GF-D8 (cell line): ENCODE measurements at regions not wholly inside any gene's neighbourhood (a gene's known extent, or its start where the extent isn't known, plus 50 kb on each side); places are given as distances from the start of the nearest gene placed in this dataset.

Experiments
- DNase-seq: peaks from one replicate; lab custom pipeline; 2025; lab: John Stamatoyannopoulos, UW

- DNase-seq = no peak
Observed at GRCh38 chr5:29811914-29812679, 1381.4 kb upstream of the CDH6 start.

DNA sequence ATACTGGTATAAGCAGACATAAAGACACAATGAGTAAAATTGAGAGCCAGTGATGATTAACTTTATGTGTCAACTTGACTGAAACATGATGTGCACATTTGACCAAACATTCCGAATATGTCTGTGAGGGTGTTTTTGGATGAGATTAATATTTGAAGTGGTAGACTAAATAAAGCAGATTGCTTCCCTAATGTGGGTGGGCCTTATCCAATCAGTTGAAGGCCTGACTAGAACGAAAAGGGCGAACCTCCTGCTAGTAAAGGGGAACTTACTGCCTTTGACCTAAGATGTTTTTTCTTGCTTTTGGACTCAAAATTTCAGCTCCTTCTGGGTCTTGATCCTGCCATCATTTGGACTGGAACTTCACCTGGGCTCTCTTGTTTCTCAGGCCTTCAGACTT lies 1387.7 kb upstream of the CDH6 start:
- no peak for DNase-seq

- DNase-seq = no peak
Observed at GRCh38 chr5:29800752-29801151, 1392.7 kb upstream of the CDH6 start.

GRCh38 chr5:29796013-29796412 lies 1397.5 kb upstream of the CDH6 start:
- DNase-seq = no peak

DNA sequence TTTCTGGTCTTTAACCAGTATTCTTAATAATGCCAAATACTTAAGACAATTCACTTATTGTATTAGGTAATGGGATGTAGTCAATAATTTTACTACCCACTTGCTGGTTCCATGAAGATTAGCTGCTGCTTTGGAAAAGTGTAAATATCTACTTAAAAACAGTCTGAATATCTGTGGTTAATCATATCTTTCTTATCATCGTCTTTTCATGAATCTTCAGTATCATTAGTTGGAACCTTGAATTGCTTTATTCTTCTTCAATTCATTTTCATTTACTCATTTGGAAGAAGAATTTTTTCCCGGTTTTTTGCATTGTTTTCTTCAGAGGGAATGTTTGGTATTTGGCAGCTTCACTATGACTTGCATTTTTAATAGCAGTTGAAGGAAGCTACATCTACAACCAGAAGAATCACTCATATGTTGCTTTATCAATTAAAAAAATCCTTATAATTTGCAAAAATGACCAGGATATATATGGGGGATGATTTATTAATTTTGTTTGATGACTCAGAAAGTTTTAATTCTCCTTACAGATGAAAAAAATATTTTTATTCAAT lies 1398.3 kb upstream of the CDH6 start:
- no peak for DNase-seq

DNA sequence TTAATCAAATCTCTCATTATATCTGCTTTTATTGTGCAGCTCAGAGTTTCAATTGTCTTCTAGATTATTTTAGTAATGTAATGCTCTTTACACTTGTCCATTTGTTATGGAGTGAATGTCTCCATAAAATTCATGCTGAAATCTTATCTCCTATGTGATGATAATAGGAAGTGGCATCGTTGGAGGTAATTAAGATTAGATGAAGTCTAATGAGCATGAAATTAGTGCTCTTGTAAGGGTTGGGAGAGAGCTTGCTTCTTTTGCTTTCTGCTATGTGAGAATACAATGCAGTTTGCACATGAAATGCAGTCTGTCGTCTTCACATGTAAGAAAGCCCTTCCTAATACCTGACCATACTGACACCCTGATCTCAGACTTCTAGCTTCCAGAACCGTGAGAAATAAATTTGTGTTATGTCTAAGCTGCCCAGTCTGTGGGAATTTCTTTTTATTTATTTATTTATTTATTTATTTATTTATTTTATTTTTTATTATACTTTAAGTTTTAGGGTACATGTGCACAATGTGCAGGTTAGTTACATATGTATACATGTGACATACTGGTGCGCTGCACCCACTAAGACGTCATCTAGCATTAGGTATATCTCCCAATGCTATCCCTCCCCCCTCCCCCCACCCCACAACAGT lies 1399.2 kb upstream of the CDH6 start:
- DNase-seq = no peak

GRCh38 chr5:29790281-29790680 lies 1403.2 kb upstream of the CDH6 start:
- DNase-seq = no peak

GRCh38 chr5:29780401-29780800 lies 1413.1 kb upstream of the CDH6 start:
- DNase-seq = no peak

DNA sequence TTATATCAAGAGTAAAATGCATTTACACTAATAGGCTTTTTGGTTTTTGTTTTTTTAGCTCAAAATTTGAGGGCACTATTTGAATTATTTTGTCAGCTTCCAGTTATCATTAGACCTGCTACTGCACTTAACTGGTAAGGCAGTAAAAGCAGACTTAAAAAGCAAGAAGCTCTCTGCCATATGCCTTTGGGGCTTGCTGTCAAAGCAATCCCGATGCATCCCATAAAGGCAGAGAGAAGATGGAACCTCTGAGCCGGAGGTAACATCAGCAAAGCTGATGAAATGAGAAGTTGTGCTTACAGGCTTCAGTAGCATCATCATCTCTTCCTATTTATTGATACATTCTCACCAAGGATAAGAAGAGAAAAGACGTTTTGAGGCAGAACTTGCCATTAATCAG lies 1414.3 kb upstream of the CDH6 start:
- DNase-seq = no peak

DNA sequence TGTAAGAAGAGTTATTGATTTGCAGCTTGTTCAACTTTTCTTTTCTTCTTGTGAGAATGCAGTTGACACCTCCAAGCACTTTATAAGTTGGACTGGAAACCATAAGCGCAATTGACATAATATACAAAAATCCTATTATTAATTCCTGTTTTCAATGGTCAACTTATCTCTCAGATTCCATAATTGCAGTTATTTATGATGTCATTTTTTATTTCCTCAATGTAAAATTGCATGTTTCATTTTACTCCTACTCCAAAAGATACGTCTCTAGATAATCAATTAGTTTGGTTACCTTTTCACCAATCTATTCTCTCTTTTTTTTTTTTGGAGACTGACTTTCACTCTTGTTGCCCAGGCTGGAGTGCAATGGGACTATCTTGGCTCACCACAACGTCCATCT lies 1416.1 kb upstream of the CDH6 start:
- no peak for DNase-seq

GRCh38 chr5:29770936-29771335 lies 1422.5 kb upstream of the CDH6 start:
- no peak for DNase-seq

GRCh38 chr5:29769474-29769873 lies 1424.0 kb upstream of the CDH6 start:
- no peak for DNase-seq

DNA sequence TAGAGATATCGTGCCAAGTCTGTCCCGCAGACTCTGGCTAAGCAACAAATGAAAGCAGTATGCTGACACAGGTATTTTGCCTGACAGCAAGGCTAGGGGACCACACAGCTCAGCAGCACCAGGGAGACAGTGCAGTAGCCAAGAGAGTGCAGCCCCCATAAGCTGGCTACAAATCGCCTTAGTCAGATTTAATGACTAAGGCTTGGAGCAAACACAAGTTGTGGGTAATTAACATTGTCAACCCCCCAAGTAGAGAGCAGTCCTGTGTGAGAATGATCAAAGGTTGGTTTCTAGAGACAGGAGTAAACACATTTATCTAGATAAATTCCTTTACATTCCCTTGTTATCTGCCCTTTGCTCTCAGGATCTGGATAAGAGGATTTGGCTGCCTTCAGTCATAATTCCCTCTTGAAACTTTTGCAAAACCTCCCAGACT lies 1434.5 kb upstream of the CDH6 start:
- DNase-seq = no peak

DNA sequence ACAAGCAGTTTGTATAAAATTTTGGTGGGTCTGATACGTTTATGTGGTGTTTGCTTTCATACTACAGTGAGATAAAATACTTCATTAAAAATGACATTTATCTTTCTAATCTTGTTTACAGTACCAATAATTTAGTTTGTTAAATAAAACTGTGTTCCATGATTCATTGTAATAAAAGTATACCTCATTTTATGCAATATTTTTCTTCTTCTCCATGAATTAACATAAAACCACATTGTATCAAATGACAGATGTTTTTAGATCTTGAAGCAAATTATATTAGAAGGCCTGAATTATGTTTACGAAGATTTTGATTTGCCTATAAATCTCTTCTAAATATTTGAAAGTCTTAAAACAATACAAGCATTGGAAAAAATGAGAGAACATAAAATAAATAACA lies 1443.0 kb upstream of the CDH6 start:
- no peak for DNase-seq

DNA sequence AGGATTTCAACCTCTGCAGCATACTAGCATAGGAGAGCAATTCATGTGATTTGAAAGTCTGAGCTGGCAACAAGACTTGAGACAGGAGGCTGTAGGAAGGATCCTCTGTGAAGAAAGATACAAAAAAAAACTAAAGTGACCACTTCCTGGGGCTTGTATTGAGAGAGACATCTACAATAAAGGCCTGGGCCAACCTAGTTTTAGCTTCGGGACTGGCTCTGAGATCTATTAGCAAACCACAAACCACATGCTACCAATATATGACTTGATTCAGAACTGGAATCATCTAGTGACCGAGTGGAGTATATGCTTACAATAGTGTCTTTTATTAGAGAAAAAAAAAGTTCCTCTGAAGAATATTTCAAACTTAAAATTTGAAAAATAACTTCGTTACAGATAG lies 1448.9 kb upstream of the CDH6 start:
- no peak for DNase-seq

DNA sequence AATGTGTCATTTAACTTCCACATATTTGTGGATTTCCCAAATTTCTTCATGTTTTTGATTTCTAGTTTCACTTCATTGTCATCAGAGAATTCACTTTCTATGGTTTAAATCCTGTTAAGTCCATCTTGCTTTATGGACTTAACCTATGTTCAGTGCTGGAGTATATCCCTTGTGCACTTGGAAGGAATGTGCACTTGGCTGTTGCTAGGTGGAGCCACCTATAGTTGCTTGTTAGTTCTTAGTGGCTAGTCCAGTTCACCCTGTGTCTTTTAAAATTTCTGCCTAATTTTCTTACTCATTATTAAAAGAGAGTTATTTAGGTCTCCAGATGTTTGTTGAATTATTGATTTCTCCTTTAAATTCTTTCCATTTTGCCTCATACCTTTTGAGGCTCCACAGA lies 1472.5 kb upstream of the CDH6 start:
- DNase-seq = no peak

DNA sequence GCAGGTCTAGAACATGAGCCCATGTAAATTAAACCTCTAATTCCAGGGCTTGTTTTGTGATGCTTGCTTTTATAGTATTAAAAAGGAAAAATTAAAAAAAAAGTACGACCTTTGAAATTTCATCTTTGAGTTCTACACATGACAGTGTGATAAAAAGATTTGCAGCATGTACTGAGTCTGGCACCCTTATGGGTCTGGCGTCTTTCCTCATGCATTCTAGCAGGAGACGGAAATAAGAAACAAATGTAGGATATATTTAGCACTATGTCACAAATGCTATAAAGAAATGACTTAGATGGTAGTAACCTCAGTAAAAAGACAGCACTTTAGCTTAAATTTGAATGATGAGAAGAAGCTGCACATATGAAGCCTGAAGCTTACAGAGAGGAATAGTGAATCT lies 1474.3 kb upstream of the CDH6 start:
- DNase-seq = no peak

- no peak for DNase-seq
Observed at GRCh38 chr5:29715167-29715566, 1478.3 kb upstream of the CDH6 start.

DNA sequence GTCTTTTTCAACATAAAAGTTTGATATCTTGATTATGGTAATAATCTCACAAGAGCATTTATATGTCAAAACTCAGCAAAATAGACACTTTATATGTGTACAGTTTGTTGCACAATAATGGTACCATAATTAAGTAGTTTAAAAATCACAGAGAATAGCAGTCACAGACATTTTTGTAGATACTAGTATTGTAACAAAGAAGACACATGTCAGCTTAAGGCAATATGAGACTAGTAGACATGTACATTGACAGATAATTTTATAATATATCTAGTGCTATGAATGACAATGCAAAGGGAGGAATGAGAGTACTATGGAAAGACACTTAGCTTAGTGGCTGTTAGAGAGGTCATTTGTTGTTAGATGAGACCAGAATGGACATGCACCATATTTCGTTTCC lies 1490.6 kb upstream of the CDH6 start:
- no peak for DNase-seq

DNA sequence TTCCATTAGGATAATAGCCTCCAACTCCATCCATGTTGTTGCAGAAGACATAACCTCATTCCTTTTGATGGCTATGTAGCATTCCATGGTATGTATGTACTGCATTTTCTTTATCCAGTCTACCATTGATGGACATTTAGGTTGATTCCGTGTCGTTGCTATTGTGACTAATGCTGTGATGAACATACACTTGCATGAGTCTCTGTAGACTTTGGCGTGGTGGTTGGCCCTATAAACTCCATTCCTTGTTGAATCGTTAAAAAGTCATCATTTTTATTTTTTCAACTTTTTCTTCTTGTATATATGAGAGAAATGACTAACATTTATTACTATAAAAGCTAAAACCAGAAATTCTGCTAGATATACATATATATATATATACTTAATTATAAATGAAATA lies 1491.9 kb upstream of the CDH6 start:
- no peak for DNase-seq

DNA sequence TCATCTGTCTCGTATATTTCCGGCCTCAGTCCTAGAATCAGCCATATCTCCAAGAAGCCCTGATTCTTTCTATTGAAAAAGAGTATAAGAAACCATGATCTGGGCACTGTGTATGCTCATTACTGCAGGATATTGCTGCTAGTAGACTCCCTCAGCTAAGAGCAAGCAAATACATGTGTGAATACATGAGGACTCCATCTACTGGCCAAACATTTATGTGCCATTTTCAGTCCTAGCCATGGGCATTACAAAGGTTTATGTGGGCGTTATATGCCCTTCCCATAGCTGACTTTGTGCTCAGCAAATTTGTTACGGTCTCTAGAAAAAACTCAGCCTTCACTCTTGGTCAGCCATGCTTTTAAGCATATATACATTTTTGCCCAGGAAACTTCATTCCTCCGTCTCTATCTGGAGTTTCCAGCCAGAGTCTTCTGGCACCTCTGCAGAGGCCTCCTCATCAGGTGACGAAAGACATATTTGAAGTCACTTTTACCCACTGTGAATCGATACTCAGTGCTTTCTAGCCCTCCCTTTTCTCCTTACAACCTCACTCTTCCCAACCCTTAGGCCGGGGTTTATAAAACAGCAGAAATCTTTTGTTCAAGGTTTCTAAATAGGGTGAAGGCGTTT lies 1495.6 kb upstream of the CDH6 start:
- DNase-seq = no peak

DNA sequence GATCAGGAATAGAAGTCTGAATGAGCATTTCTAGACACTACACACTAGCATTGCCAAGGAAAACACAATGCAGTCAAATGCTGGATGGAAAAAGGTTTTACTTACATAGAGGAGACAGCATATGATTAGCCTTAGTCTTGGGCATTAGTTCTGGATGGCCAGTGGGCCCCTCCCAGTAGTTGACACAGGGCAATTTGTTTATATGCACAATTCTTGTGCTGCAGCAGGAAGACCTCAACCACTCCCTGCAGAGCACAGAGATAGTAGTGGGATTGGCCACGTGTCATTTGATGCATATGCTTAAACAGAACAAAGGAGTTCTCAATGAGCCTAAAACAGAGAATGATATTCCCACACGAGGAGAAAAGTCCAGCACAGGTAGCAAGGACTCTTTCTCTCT lies 1496.2 kb upstream of the CDH6 start:
- no peak for DNase-seq

DNA sequence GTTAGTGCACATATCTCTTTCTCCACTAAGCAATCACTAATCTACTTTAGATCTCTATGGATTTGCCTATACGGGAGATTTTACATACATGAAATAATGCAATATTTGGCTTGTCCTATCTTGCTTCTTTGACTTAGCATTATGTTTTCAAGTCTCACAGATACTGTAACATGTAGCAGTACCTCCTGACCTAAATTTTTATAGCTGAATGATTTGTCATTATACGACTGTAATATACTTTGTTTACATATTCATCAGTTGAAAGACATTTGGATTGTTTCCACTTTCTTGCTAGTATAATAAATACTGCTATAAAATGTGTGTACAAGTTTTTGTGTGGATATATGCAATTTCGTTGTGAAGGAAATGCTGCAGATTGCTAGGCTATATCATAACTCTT lies 1520.8 kb upstream of the CDH6 start:
- no peak for DNase-seq
